HG02938 (cell line): ENCODE measurements at regions not wholly inside any gene's neighbourhood (a gene's known extent, or its start where the extent isn't known, plus 50 kb on each side); places are given as distances from the start of the nearest gene placed in this dataset.
"Not testable (repeated sequence)": the region's sequence is repeated elsewhere in the genome, so short reads cannot be mapped to it uniquely, and the experiment has no call there.

Experiments used
- ATAC-seq: cut with Tn5 transposase; IDR thresholded peaks from one replicate; pipeline ENCODE4 v1.9.1; 2021; ENCODE audit warnings: mild to moderate bottlenecking, moderate library complexity; ENCODE audit not compliant: unreplicated experiment

GRCh38 chr1:166763318-166763717 is 76.0 kb upstream of the POGK start:
- ATAC-seq: no peak

- ATAC-seq: no peak
Observed at GRCh38 chr1:166766942-166767341, 72.3 kb upstream of the POGK start.

GRCh38 chr1:166784646-166785045 is 54.6 kb upstream of the POGK start:
- not testable (repeated sequence) for ATAC-seq

- no peak for ATAC-seq
Observed at GRCh38 chr1:166785987-166786386, 53.3 kb upstream of the POGK start.

- ATAC-seq: no peak
Observed at GRCh38 chr1:166789286-166789685, 50.0 kb upstream of the POGK start.
